Epithelial cell of proximal tubule (primary cell): ENCODE measurements at regions not wholly inside any gene's neighbourhood (a gene's known extent, or its start where the extent isn't known, plus 50 kb on each side); places are given as distances from the start of the nearest gene placed in this dataset.

Experiments
- DNase-seq: peaks from one replicate; pipeline ENCODE4 v3.0.0-alpha.2; 2011; ENCODE audit warnings: low read depth
- H3K4me3 ChIP-seq: 2 replicates; pipeline ENCODE4 v1.5.1; 2011; ENCODE audit warnings: low read depth, mild to moderate bottlenecking, low read length
- TF ChIP-seq, protein P1 (sequence below): conservative IDR thresholded peaks from 2 replicates; pipeline ENCODE4 v1.5.1; 2012; ENCODE audit warnings: low read depth, mild to moderate bottlenecking, low read length

- no peak for DNase-seq
- no peak overlapping the region for H3K4me3 ChIP-seq
- TF ChIP-seq, protein P1, sequence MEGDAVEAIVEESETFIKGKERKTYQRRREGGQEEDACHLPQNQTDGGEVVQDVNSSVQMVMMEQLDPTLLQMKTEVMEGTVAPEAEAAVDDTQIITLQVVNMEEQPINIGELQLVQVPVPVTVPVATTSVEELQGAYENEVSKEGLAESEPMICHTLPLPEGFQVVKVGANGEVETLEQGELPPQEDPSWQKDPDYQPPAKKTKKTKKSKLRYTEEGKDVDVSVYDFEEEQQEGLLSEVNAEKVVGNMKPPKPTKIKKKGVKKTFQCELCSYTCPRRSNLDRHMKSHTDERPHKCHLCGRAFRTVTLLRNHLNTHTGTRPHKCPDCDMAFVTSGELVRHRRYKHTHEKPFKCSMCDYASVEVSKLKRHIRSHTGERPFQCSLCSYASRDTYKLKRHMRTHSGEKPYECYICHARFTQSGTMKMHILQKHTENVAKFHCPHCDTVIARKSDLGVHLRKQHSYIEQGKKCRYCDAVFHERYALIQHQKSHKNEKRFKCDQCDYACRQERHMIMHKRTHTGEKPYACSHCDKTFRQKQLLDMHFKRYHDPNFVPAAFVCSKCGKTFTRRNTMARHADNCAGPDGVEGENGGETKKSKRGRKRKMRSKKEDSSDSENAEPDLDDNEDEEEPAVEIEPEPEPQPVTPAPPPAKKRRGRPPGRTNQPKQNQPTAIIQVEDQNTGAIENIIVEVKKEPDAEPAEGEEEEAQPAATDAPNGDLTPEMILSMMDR: no peak
These were observed 290.2 kb downstream of the ZNF536 start for GRCh38 chr19:30662211-30662861.

GRCh38 chr19:30659638-30660037 lies 287.5 kb downstream of the ZNF536 start:
- DNase-seq: no peak
- TF ChIP-seq, protein P1: no peak
- H3K4me3 ChIP-seq: no peak overlapping the region

GRCh38 chr19:30656520-30657100 lies 284.4 kb downstream of the ZNF536 start:
- no peak overlapping the region for H3K4me3 ChIP-seq
- no peak for DNase-seq
- TF ChIP-seq, protein P1: no peak

DNA sequence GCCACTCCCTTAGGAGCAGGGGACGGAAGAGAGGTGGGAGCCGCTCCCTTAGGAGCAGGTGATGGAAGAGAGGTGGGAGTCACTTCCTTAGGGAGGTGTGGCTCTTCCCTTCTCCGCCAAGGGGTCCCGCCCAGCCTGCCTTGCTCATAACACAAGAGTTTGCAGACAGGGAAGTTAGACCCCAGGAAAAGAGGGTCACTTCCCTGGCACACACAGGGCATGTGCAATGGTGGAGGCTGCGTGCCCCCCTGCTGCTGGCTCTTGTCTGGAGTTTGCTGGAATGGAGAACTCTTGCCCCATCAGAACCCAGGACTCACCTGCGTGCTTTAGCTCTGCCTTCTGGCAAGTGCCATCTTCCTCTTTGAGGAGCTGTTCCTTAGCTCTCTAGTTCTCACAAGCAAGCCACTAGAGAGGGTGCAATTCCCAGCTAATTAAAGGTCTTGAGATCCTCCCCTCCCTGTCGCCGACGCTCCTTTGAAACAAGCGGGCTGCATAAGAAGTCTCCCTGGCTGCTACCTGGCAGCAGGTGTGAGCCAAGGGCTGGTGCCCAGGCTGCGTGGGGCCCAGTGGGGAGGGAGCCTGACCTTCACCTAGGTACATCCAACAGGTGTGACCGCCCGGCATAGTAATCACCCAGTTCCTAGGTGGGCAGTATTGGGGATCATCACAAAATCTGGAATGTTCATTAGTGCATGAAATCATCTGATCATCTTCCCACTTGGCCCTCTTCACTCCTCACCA lies 281.6 kb downstream of the ZNF536 start:
- TF ChIP-seq, protein P1: no peak

GRCh38 chr19:30652751-30653150 lies 280.6 kb downstream of the ZNF536 start:
- TF ChIP-seq, protein P1: no peak
- no peak for DNase-seq
- no peak overlapping the region for H3K4me3 ChIP-seq

More for the DNA sequence above, 281.6 kb downstream of the ZNF536 start:
- no peak overlapping the region for H3K4me3 ChIP-seq
- DNase-seq: no peak

DNA sequence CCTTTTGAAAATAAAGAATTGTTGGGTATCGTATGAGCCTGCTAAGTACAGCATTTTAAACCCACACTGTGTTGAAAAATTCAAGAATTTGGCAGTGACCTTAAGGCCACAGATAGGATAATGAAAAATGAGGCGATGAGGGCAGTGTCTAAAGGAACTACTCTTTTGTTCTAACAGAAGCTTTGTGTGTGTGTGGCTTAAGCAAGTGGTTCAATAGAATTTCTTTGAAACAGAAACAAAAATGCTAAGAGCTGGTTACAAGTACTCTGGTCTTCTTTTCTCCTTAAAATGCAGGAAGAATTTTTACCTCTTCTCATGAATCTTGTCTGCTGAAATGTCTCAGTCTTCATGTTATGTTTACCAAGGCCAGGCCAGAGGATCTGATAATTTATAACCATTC lies 279.5 kb downstream of the ZNF536 start:
- no peak for DNase-seq
- TF ChIP-seq, protein P1: no peak
- no peak overlapping the region for H3K4me3 ChIP-seq
